Activated CD4-positive, CD25-positive, alpha-beta regulatory T cell treated with anti-CD3 and anti-CD28 coated beads, Interleukin-2, amount 50 U/mL, for 24 hours (primary cell): ENCODE measurements at regions not wholly inside any gene's neighbourhood (a gene's known extent, or its start where the extent isn't known, plus 50 kb on each side); places are given as distances from the start of the nearest gene placed in this dataset.

Experiments used
- ATAC-seq, 2 donors: fragments of 150-1000 bp; cut with Tn5 transposase; one replicate each; pipeline ENCODE4 v1.10.0; 2021; ENCODE audit warnings: mild to moderate bottlenecking in 1 of 2, moderate library complexity in 1 of 2

GRCh38 chr9:129377931-129378661 is 200.0 kb upstream of the IER5L start:
- ATAC-seq, result no peak

- no peak for ATAC-seq
These were observed 199.1 kb upstream of the IER5L start for GRCh38 chr9:129377181-129377580.

- no peak for ATAC-seq
These were observed 197.8 kb upstream of the IER5L start for GRCh38 chr9:129375845-129376244.

- no peak for ATAC-seq
These were observed 196.6 kb upstream of the IER5L start for GRCh38 chr9:129374651-129375050.

GRCh38 chr9:129374231-129374630 is 196.2 kb upstream of the IER5L start:
- no peak for ATAC-seq

- no peak for ATAC-seq
These were observed 195.3 kb upstream of the IER5L start for GRCh38 chr9:129373361-129373760.

- ATAC-seq, result no peak
These were observed 192.7 kb upstream of the IER5L start for GRCh38 chr9:129370770-129371169.

- ATAC-seq, result no peak
These were observed 190.4 kb upstream of the IER5L start for GRCh38 chr9:129368444-129368978.

GRCh38 chr9:129367287-129367686 is 189.2 kb upstream of the IER5L start:
- ATAC-seq, result no peak

GRCh38 chr9:129365196-129365595 is 187.1 kb upstream of the IER5L start:
- ATAC-seq, result no peak

- no peak for ATAC-seq
These were observed 185.3 kb upstream of the IER5L start for GRCh38 chr9:129363216-129363873.

- ATAC-seq, result no peak
These were observed 184.4 kb upstream of the IER5L start for GRCh38 chr9:129362287-129363000.

- no peak for ATAC-seq
These were observed 183.1 kb upstream of the IER5L start for GRCh38 chr9:129361196-129361595.

GRCh38 chr9:129359916-129360536 is 182.0 kb upstream of the IER5L start:
- no peak for ATAC-seq

GRCh38 chr9:129359162-129359811 is 181.2 kb upstream of the IER5L start:
- no peak for ATAC-seq

GRCh38 chr9:129358621-129359154 is 180.6 kb upstream of the IER5L start:
- ATAC-seq, result no peak

- no peak for ATAC-seq
These were observed 179.7 kb upstream of the IER5L start for GRCh38 chr9:129357773-129358245.

- no peak for ATAC-seq
These were observed 179.1 kb upstream of the IER5L start for GRCh38 chr9:129356871-129357772.

- ATAC-seq, result no peak
These were observed 177.6 kb upstream of the IER5L start for GRCh38 chr9:129355631-129356030.

GRCh38 chr9:129354498-129354897 is 176.4 kb upstream of the IER5L start:
- no peak for ATAC-seq
